K562 (cell line): ENCODE measurements at regions not wholly inside any gene's neighbourhood (a gene's known extent, or its start where the extent isn't known, plus 50 kb on each side); places are given as distances from the start of the nearest gene placed in this dataset.

Experiments used
- ATAC-seq: fragments of 200-7000 bp; cut with Tn5 transposase; 3 replicates; pipeline ENCODE4 v1.9.1; 2020; ENCODE audit warnings: moderate library complexity
- BruUV-seq: library from RNA; stranded (reverse); fragments of 400-500 nt; replicated peaks from 2 replicates; lab custom pipeline; 2021; lab: Mats Ljungman, UMichigan
- CTCF ChIA-PET: fragments of 300-600 bp; formaldehyde crosslinking; extraction: SDS; loops from one replicate; lab custom pipeline; 2021; ENCODE audit warnings: low intra/inter-chr PET ratio; lab: Yijun Ruan, JAX
- POLR2A ChIA-PET: fragments of 300-600, 350-650 bp; sonication (Branson Sonifier 250); formaldehyde crosslinking; extraction: SDS; loops from one replicate; lab custom pipeline; 2021; ENCODE audit warnings: antibody characterized with exemption, inconsistent platforms; lab: Yijun Ruan, JAX
- DNase-seq, 4 experiments: peaks; one replicate each; pipeline versions ENCODE4 v3.0.0 to v3.0.0-alpha.2; 2011 to 2018; ENCODE audit warnings: low spot score in 3 of 4, mixed read lengths in 3 of 4; ENCODE audit errors: extremely low read depth in 1 of 4
- FAIRE-seq: peaks from 2 replicates; lab custom pipeline; 2011; peaks lifted over from hg19 to GRCh38; lab: Jason Lieb, UNC
- H2AFZ ChIP-seq: 2 replicates; pipeline ENCODE4 v1.6.0; 2011; ENCODE audit warnings: low read depth, low read length, control low read depth, inconsistent platforms
- H3K27ac ChIP-seq: fragments of 200-600 bp; 3 replicates; pipeline ENCODE4 v1.8.0; 2011; ENCODE audit warnings: low read depth, mild to moderate bottlenecking, control low read depth, inconsistent platforms, low read length, moderate library complexity, mixed read lengths; ENCODE audit errors: extremely low read depth
- H3K27me3 ChIP-seq, 2 experiments: fragments of 300-600 bp in 1 of 2; 2 replicates in 1 of 2; 3 replicates in 1 of 2; pipeline versions ENCODE4 v1.6.0 to v1.8.0; 2011; ENCODE audit warnings: inconsistent platforms in 2 of 2, low read length in 2 of 2, mild to moderate bottlenecking in 1 of 2, mixed read lengths in 1 of 2, moderate library complexity in 1 of 2; ENCODE audit not compliant: control insufficient read depth in 2 of 2, insufficient read depth in 2 of 2
- H3K36me3 ChIP-seq: fragments of 300-600 bp; 3 replicates; pipeline ENCODE4 v1.8.0; 2011; ENCODE audit warnings: mild to moderate bottlenecking, low read length, inconsistent platforms; ENCODE audit not compliant: control insufficient read depth, insufficient read depth
- H3K4me1 ChIP-seq, 2 experiments: fragments of 200-600 bp in 1 of 2; replicated peaks in 1 of 2; 2 replicates in 1 of 2; 3 replicates in 1 of 2; pipeline versions ENCODE4 v1.5.1 to v1.8.0; 2011; ENCODE audit warnings: inconsistent platforms in 2 of 2, low read length in 2 of 2, mild to moderate bottlenecking in 1 of 2, mixed read lengths in 1 of 2, moderate library complexity in 1 of 2; ENCODE audit not compliant: control insufficient read depth in 2 of 2, insufficient read depth in 2 of 2
- H3K4me2 ChIP-seq: 2 replicates; pipeline ENCODE4 v1.6.1; 2011; ENCODE audit warnings: low read length, control low read depth, inconsistent platforms, mixed read lengths; ENCODE audit not compliant: insufficient read depth
- H3K4me3 ChIP-seq: fragments of 200-600 bp; sonication (generic), shearing (Covaris generic); 2 replicates; pipeline ENCODE4 v1.5.1; 2016; ENCODE audit warnings: control low read depth, inconsistent platforms
- H3K79me2 ChIP-seq: fragments of 200-600 bp; 3 replicates; pipeline ENCODE4 v1.8.0; 2011; ENCODE audit warnings: low read length, inconsistent platforms; ENCODE audit not compliant: control insufficient read depth, insufficient read depth
- H3K9ac ChIP-seq, 2 experiments: 2 replicates each; pipeline versions ENCODE4 v1.6.0 to v1.6.1; 2011; ENCODE audit warnings: low read depth in 2 of 2, low read length in 2 of 2, control low read depth in 1 of 2, inconsistent platforms in 1 of 2, mild to moderate bottlenecking in 1 of 2, mixed read lengths in 1 of 2; ENCODE audit not compliant: insufficient read depth in 1 of 2
- H3K9me1 ChIP-seq: one replicate; pipeline ENCODE4 v1.6.0; 2011; ENCODE audit warnings: inconsistent platforms, mild to moderate bottlenecking, low read length, moderate library complexity; ENCODE audit not compliant: control insufficient read depth, insufficient read depth
- H3K9me3 ChIP-seq: replicated peaks from 2 replicates; pipeline ENCODE4 v1.5.1; 2011; ENCODE audit warnings: low read depth, low read length, inconsistent platforms; ENCODE audit not compliant: control insufficient read depth, insufficient read depth
- H4K20me1 ChIP-seq: replicated peaks from 2 replicates; pipeline ENCODE4 v1.6.1; 2011; ENCODE audit warnings: low read length, inconsistent platforms, mixed read lengths; ENCODE audit not compliant: control insufficient read depth, insufficient read depth
- GATAD2A ChIP-seq: fragments of 450-650 bp; IDR thresholded peaks from 2 replicates; pipeline ENCODE4 v1.6.1; 2017
- NONO ChIP-seq, 2 experiments: fragments of 200-400 bp in 1 of 2; fragments of 450-650 bp in 1 of 2; formaldehyde crosslinking in 1 of 2; IDR thresholded peaks; 2 replicates each; pipeline ENCODE4 v1.6.1; 2017; ENCODE audit warnings: low read depth in 2 of 2, mild to moderate bottlenecking in 2 of 2, moderate library complexity in 2 of 2, low read length in 1 of 2
- NUFIP1 ChIP-seq: fragments of 450-650 bp; IDR thresholded peaks from 2 replicates; pipeline ENCODE4 v1.6.1; 2018; ENCODE audit not compliant: partially characterized antibody
- SMAD4 ChIP-seq: fragments of 250-450 bp; sonication (Bioruptor Pico); conservative IDR thresholded peaks from 2 replicates; pipeline ENCODE4 v1.8.0; 2021; ENCODE audit warnings: inconsistent platforms, mild to moderate bottlenecking, moderate library complexity
- SP1 ChIP-seq: sonication (generic); formaldehyde crosslinking; IDR thresholded peaks from 2 replicates; pipeline ENCODE4 v1.8.1; 2022; ENCODE audit warnings: mild to moderate bottlenecking, missing genetic modification reagents
- XRCC4 ChIP-seq: IDR thresholded peaks from one replicate; pipeline ENCODE4 v1.6.1; 2011; ENCODE audit not compliant: insufficient read depth, insufficient read length; ENCODE audit errors: extremely low read depth
- ZNF184 ChIP-seq: sonication (generic); formaldehyde crosslinking; IDR thresholded peaks from 2 replicates; pipeline ENCODE4 v1.5.0; 2020; ENCODE audit warnings: missing genetic modification reagents
- WGBS: fragments of 100-300 bp; shearing (Covaris generic); methylation state at CpG from one replicate; pipeline ENCODE4 v1.1.6; 2016; ENCODE audit warnings: low coverage, mixed read lengths; ENCODE audit not compliant: insufficient coverage; ENCODE audit errors: missing lambda C conversion rate; 5-methylcytosine and 5-hydroxymethylcytosine counted together
- in situ Hi-C: fragments of 300-500 bp; cut with MboI; formaldehyde crosslinking; loops from 4 replicates; pipeline ENCODE4 v1.15.0; 2018; ENCODE audit warnings: inconsistent platforms, mixed read lengths
- intact Hi-C: fragments of 100-400 bp; cut with micrococcal nuclease; formaldehyde crosslinking; loops from 2 replicates; pipeline ENCODE4 v1.14.2; 2022
- TF ChIP-seq, protein P1 (sequence below): fragments of 250-450 bp; sonication (Bioruptor Pico); IDR thresholded peaks from 2 replicates; pipeline ENCODE4 v1.8.0; 2021; ENCODE audit warnings: mild to moderate bottlenecking, moderate library complexity
- TF ChIP-seq, protein P2 (sequence below): fragments of 250-450 bp; sonication (Bioruptor Pico); IDR thresholded peaks from 2 replicates; pipeline ENCODE4 v1.8.0; 2022; ENCODE audit warnings: inconsistent platforms, mild to moderate bottlenecking, moderate library complexity, borderline replicate concordance
- TF ChIP-seq, protein P3 (sequence below): fragments of 250-450 bp; sonication (Bioruptor Pico); IDR thresholded peaks from 2 replicates; pipeline ENCODE4 v1.5.0; 2021; ENCODE audit warnings: mild to moderate bottlenecking, borderline replicate concordance

DNA sequence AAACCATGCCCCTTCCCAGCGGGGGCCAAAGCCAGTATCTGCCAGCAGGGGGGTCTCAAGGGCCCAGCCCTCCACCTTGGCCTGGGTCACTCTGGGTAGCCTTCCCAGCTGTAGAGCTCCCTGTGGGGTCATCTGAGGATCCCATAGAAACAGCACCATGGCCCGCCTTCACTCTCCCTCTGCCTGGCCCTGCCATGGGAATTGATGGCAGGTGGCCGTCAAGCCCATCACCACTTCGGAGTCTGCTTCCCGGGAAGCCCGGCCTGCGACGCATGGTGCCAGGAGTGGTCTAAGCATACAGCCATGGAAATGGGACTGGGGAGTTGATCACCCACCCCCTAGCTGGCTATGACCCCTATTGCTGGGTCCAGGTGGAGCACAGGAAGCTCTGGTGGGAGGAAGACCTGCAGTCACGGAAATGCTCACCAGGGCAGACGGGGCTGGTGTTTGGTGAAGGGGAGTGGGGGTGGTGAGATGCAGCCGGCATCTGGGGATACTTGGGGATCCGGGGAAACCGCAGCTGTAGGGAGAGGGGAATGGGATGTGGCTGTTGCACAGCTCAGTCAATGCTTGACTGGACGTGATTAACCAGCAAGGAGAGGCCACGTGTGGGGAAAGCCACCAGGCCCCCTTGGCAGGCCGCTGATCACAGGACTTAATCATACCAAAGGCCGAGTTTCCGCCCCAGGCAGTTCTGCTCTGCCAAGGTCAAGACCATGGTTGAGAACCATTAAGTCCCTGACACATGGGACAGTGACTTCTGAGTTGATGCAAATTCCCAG, 52.2 kb upstream of the DIO3 start:
- Histone ChIP-seq H2AFZ (no peak overlapping the region), H3K4me2 (no peak overlapping the region), H4K20me1 (no peaks in the 10 kb centered on the region), H3K9me1 (no peaks in the 10 kb centered on the region), H3K9me3 (no peaks in the 10 kb centered on the region), H3K4me3 (no peak overlapping the region), H3K27me3 (peaks cover under 1 to 65% of the 10 kb centered on the region in 2 experiments), H3K79me2 (no peaks in the 10 kb centered on the region), H3K9ac (no peak overlapping the region), H3K27ac (no peak overlapping the region), H3K36me3 (no peaks in the 10 kb centered on the region), H3K4me1 (peaks cover 0 to 3% of the 10 kb centered on the region in 2 experiments; a peak in 2 of 5 replicates)
- no TSS peak for BruUV-seq
- under 1% methylated on average over 15 of the region's 18 CpGs for WGBS
- ATAC-seq = no peak
- CTCF ChIA-PET = no interaction called here
- no peak for FAIRE-seq
- intact Hi-C loops = no loop called here
- no peak for DNase-seq
- TF ChIP-seq, protein P1, sequence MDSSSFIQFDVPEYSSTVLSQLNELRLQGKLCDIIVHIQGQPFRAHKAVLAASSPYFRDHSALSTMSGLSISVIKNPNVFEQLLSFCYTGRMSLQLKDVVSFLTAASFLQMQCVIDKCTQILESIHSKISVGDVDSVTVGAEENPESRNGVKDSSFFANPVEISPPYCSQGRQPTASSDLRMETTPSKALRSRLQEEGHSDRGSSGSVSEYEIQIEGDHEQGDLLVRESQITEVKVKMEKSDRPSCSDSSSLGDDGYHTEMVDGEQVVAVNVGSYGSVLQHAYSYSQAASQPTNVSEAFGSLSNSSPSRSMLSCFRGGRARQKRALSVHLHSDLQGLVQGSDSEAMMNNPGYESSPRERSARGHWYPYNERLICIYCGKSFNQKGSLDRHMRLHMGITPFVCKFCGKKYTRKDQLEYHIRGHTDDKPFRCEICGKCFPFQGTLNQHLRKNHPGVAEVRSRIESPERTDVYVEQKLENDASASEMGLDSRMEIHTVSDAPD (CRISPR knock-in tag) = no peak
- TF ChIP-seq NONO (IDR thresholded peaks at IDR 0.05; ENCODE audit: low read depth in 2 of 2, low read length in 1 of 2) = no peak
- TF ChIP-seq, protein P2, sequence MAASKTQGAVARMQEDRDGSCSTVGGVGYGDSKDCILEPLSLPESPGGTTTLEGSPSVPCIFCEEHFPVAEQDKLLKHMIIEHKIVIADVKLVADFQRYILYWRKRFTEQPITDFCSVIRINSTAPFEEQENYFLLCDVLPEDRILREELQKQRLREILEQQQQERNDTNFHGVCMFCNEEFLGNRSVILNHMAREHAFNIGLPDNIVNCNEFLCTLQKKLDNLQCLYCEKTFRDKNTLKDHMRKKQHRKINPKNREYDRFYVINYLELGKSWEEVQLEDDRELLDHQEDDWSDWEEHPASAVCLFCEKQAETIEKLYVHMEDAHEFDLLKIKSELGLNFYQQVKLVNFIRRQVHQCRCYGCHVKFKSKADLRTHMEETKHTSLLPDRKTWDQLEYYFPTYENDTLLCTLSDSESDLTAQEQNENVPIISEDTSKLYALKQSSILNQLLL (CRISPR knock-in tag) = no peak
- TF ChIP-seq GATAD2A = no peak
- TF ChIP-seq, protein P3, sequence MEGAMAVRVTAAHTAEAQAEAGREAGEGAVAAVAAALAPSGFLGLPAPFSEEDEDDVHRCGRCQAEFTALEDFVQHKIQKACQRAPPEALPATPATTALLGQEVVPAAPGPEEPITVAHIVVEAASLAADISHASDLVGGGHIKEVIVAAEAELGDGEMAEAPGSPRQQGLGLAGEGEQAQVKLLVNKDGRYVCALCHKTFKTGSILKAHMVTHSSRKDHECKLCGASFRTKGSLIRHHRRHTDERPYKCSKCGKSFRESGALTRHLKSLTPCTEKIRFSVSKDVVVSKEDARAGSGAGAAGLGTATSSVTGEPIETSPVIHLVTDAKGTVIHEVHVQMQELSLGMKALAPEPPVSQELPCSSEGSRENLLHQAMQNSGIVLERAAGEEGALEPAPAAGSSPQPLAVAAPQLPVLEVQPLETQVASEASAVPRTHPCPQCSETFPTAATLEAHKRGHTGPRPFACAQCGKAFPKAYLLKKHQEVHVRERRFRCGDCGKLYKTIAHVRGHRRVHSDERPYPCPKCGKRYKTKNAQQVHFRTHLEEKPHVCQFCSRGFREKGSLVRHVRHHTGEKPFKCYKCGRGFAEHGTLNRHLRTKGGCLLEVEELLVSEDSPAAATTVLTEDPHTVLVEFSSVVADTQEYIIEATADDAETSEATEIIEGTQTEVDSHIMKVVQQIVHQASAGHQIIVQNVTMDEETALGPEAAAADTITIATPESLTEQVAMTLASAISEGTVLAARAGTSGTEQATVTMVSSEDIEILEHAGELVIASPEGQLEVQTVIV = no peak
- no peak for TF ChIP-seq NUFIP1
- TF ChIP-seq ZNF184 = no peak
- no peak for TF ChIP-seq SP1
- no peak for TF ChIP-seq XRCC4
- no peak for TF ChIP-seq SMAD4 (CRISPR knock-in tag)
- in situ Hi-C loops = no loop called here
- POLR2A ChIA-PET = no interaction called here
